Aorta (tissue), 5 donors: ENCODE measurements at regions not wholly inside any gene's neighbourhood (a gene's known extent, or its start where the extent isn't known, plus 50 kb on each side); places are given as distances from the start of the nearest gene placed in this dataset.

Source experiments
- ATAC-seq: fragments of 200-7000 bp; cut with Tn5 transposase; one replicate; pipeline ENCODE4 v1.9.1; 2022; ENCODE audit warnings: moderate library complexity; ENCODE audit not compliant: low FRiP score
- DNase-seq, 2 donors: peaks; one replicate each; pipeline ENCODE4 v3.0.0-alpha.2; 2020
- H3K27ac ChIP-seq, 2 donors: one replicate each; pipeline ENCODE4 v1.5.1; 2013; ENCODE audit warnings: low read length in 2 of 2, mild to moderate bottlenecking in 2 of 2, moderate library complexity in 2 of 2, control low read depth in 1 of 2, inconsistent platforms in 1 of 2, low read depth in 1 of 2
- H3K27me3 ChIP-seq, 2 donors: one replicate each; pipeline ENCODE4 v1.6.1; 2013; ENCODE audit warnings: control low read depth in 1 of 2, low read length in 1 of 2, mild to moderate bottlenecking in 1 of 2, moderate library complexity in 1 of 2; ENCODE audit not compliant: insufficient read depth in 2 of 2, control insufficient read depth in 1 of 2
- H3K36me3 ChIP-seq, 2 donors: one replicate each; pipeline ENCODE4 v1.6.1; 2013; ENCODE audit warnings: control low read depth in 1 of 2, low read length in 1 of 2, mild to moderate bottlenecking in 1 of 2; ENCODE audit not compliant: insufficient read depth in 2 of 2, control insufficient read depth in 1 of 2
- H3K4me1 ChIP-seq, 2 donors: one replicate each; pipeline ENCODE4 v1.6.1; 2013; ENCODE audit warnings: low read length in 2 of 2, control low read depth in 1 of 2, mild to moderate bottlenecking in 1 of 2, moderate library complexity in 1 of 2; ENCODE audit not compliant: insufficient read depth in 2 of 2, control insufficient read depth in 1 of 2
- H3K4me3 ChIP-seq, 2 donors: one replicate each; pipeline ENCODE4 v1.5.1; 2013; ENCODE audit warnings: low read length in 2 of 2, control low read depth in 1 of 2, mild to moderate bottlenecking in 1 of 2
- H3K9me3 ChIP-seq: one replicate; pipeline ENCODE4 v1.6.1; 2013; ENCODE audit warnings: mild to moderate bottlenecking, low read length; ENCODE audit not compliant: control insufficient read depth
- WGBS, 2 donors: extraction: QIAGEN DNeasy Blood & Tissue Kit; methylation state at CpG; one replicate each; pipeline ENCODE4 v1.1.7; 2013; 5-methylcytosine and 5-hydroxymethylcytosine counted together
- intact Hi-C, 2 donors: fragments of 100-400 bp; cut with DNase I; formaldehyde crosslinking; loops; one replicate each; pipeline versions ENCODE4 v1.14.2 to v1.15.0; 2022
- donor health status: healthy with polysubstance abuse.
- donor health status: Bipolar disorder and iron deficiency.
- donor health status: DM: no; HTN: no; CAD: no.
- donor health status: DM: no; HTN: no; CAD: no.
- donor health status: DM: yes; HTN: yes; CAD: no.

DNA sequence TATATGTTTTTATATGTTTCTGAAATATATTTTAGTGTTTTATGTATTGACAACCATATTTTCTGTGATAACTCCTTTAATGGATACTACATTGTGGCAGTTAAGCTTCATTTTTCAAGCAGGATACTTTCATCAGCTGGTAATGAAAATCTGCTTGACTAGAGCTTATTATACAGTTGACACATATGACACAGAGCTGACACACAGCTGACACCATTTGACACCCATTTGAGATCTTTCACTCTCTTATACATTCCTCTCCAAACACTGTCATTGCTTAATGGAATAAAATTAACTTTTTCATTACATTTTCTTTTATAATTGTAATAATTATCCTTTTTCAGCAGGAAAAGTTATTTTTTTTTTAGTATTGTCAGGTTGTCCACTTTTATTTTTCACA is 561.1 kb upstream of the NDST4 start:
- no peak for ATAC-seq
- intact Hi-C loops, result no loop called here

DNA sequence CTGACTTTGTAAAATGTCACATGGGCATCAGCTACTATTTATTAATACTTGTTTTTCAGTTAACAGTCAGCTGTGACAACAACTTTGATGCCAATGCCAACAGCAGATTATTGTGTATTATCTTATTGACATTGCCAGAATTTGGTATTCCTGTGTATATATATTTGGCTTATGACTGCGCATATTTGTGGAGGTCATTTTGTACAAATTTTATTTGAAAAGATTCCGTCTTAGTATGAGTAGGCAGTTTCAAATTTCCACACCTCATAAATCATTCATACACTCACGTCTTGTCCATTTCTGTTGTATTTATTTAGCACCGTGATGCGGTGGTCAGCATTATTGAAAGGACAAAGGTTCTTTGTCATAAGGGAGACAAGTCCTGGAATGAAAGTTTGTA is 558.2 kb upstream of the NDST4 start:
- no peaks in the 10 kb centered on the region for H3K9me3 ChIP-seq
- H3K4me1 ChIP-seq, result no peaks in the 10 kb centered on the region
- ATAC-seq (no peak), DNase-seq (no peak)
- no peak overlapping the region for H3K4me3 ChIP-seq
- 13 to 15% methylated on average over 5 of the region's 5 CpGs for WGBS, 2 donors
- H3K27me3 ChIP-seq, result no peaks in the 10 kb centered on the region
- H3K27ac ChIP-seq, result no peak overlapping the region
- intact Hi-C loops, result no loop called here
- no peaks in the 10 kb centered on the region for H3K36me3 ChIP-seq

More for the DNA sequence above, 561.1 kb upstream of the NDST4 start:
- H3K36me3 ChIP-seq, result no peaks in the 10 kb centered on the region
- no peaks in the 10 kb centered on the region for H3K27me3 ChIP-seq
- no peaks in the 10 kb centered on the region for H3K9me3 ChIP-seq
- no peak for DNase-seq
- no peak overlapping the region for H3K4me3 ChIP-seq
- no peak overlapping the region for H3K27ac ChIP-seq
- H3K4me1 ChIP-seq, result no peaks in the 10 kb centered on the region

DNA sequence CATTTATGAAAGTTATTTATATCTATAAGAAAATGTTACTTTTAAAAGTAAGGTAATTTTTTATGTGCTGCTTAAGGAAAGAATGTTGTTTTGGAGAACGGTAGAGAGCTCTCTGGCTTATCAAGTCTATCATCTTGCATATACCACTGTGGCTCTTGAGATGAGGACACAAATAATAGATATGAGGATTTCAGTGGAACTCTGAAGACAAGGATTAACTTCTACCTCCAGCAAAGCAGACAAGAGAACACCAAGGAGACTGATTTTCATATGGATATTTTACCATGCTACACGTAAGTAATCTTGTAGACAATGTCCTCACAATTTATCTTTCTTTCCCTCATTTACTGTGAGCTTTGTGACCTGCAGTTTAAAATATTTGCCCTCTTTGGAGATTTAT is 557.5 kb upstream of the NDST4 start:
- no peaks in the 10 kb centered on the region for H3K36me3 ChIP-seq
- no peaks in the 10 kb centered on the region for H3K27me3 ChIP-seq
- ATAC-seq (no peak), DNase-seq (no peak)
- intact Hi-C loops, result no loop called here
- WGBS, 2 donors, result 4 to 15% methylated on average over 2 of the region's 2 CpGs
- H3K4me3 ChIP-seq, result no peak overlapping the region
- H3K4me1 ChIP-seq, result no peaks in the 10 kb centered on the region
- H3K27ac ChIP-seq, result no peak overlapping the region
- H3K9me3 ChIP-seq, result no peaks in the 10 kb centered on the region

DNA sequence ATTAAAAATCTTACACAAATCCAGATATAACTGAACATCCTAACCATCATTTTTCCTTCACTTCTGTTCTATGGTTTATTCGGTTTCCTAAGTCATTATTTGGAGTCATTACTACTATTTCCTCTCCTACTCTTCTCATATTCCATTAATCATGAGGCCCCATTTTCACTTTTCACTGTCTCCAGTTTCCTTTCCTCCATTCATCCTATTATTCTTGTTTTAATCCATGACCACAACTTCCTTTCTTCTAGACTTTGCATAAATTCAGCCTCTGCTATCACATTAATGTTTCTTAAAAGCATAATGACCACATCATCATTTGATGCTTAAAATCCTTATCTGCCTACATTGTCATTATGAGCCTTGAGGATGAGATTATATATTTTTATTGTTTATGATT is 555.0 kb upstream of the NDST4 start:
- no peak overlapping the region for H3K27ac ChIP-seq
- intact Hi-C loops, result no loop called here
- WGBS, 2 donors, result 26 to 39% methylated on average over 1 of the region's 1 CpG
- H3K4me3 ChIP-seq, result no peak overlapping the region
- H3K27me3 ChIP-seq, result no peaks in the 10 kb centered on the region
- no peaks in the 10 kb centered on the region for H3K4me1 ChIP-seq
- ATAC-seq (no peak), DNase-seq (no peak)
- H3K36me3 ChIP-seq, result no peaks in the 10 kb centered on the region
- H3K9me3 ChIP-seq, result no peaks in the 10 kb centered on the region

DNA sequence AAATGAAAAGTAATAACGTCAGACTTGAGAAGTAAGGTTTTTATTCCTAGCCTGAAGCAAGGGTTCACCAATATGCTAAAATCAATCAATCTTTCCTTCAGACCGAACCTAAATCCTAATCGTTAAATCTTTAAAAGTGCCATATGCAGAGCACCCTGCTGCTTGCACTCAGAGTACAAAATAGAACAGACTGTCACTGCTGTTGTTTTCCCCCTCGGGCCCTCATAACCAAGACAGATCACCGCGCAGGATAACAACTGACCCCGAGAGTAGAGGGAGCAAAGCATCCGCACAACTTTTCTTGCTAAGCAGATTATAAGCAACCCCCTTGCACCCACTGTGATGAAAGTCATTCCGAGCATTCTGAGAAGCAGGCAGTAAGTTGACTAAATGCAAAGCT is 550.9 kb upstream of the NDST4 start:
- H3K27ac ChIP-seq, result no peak overlapping the region
- no peak overlapping the region for H3K4me3 ChIP-seq
- H3K4me1 ChIP-seq, result no peaks in the 10 kb centered on the region
- no peaks in the 10 kb centered on the region for H3K9me3 ChIP-seq
- 22 to 26% methylated on average over 9 of the region's 9 CpGs for WGBS, 2 donors
- H3K36me3 ChIP-seq, result no peaks in the 10 kb centered on the region
- no peaks in the 10 kb centered on the region for H3K27me3 ChIP-seq
- ATAC-seq (no peak), DNase-seq (no peak)
- intact Hi-C loops, result no loop called here

- ATAC-seq, result no peak
- no peak overlapping the region for H3K4me3 ChIP-seq
- no peaks in the 10 kb centered on the region for H3K4me1 ChIP-seq
- no peak overlapping the region for H3K27ac ChIP-seq
- H3K9me3 ChIP-seq, result peaks cover 1% of the 10 kb centered on the region
- no peaks in the 10 kb centered on the region for H3K36me3 ChIP-seq
- DNase-seq, result no peak
- 62 to 66% methylated on average over 3 of the region's 3 CpGs for WGBS, 2 donors
- no peaks in the 10 kb centered on the region for H3K27me3 ChIP-seq
- intact Hi-C loops, result no loop called here
Observed at GRCh38 chr4:115660465-115660864, 547.0 kb upstream of the NDST4 start.

GRCh38 chr4:115657991-115658650 is 544.7 kb upstream of the NDST4 start:
- H3K36me3 ChIP-seq, result no peaks in the 10 kb centered on the region
- H3K9me3 ChIP-seq, result peaks cover 1% of the 10 kb centered on the region
- DNase-seq (no peak), ATAC-seq (no peak)
- no peak overlapping the region for H3K4me3 ChIP-seq
- no peaks in the 10 kb centered on the region for H3K4me1 ChIP-seq
- intact Hi-C loops, result no loop called here
- H3K27ac ChIP-seq, result no peak overlapping the region
- no peaks in the 10 kb centered on the region for H3K27me3 ChIP-seq
- WGBS, 2 donors, result 52 to 57% methylated on average over 4 of the region's 4 CpGs

GRCh38 chr4:115655626-115656025 is 542.2 kb upstream of the NDST4 start:
- Histone ChIP-seq H3K4me1 (no peaks in the 10 kb centered on the region), H3K27me3 (no peaks in the 10 kb centered on the region), H3K9me3 (peaks cover 1% of the 10 kb centered on the region), H3K36me3 (no peaks in the 10 kb centered on the region), H3K27ac (no peak overlapping the region), H3K4me3 (no peak overlapping the region)
- 37 to 50% methylated on average over 1 of the region's 1 CpG for WGBS, 2 donors
- intact Hi-C loops, result no loop called here
- DNase-seq (no peak), ATAC-seq (no peak)

GRCh38 chr4:115648786-115649185 is 535.4 kb upstream of the NDST4 start:
- no peak overlapping the region for H3K27ac ChIP-seq
- no peaks in the 10 kb centered on the region for H3K4me1 ChIP-seq
- H3K4me3 ChIP-seq, result no peak overlapping the region
- H3K36me3 ChIP-seq, result no peaks in the 10 kb centered on the region
- no peaks in the 10 kb centered on the region for H3K9me3 ChIP-seq
- no peak for DNase-seq
- intact Hi-C loops, result no loop called here
- WGBS, 2 donors, result 67 to 71% methylated on average over 1 of the region's 1 CpG
- ATAC-seq, result no peak
- no peaks in the 10 kb centered on the region for H3K27me3 ChIP-seq
